Kasumi-1 (cell line): ENCODE measurements at regions not wholly inside any gene's neighbourhood (a gene's known extent, or its start where the extent isn't known, plus 50 kb on each side); places are given as distances from the start of the nearest gene placed in this dataset.
A peak's percentile ranks its signal among the peaks of the same experiment; 100 is the strongest.

Experiments
- DNase-seq, 2 experiments: peaks; one replicate each; lab custom pipeline; 2025; lab: John Stamatoyannopoulos, UW

GRCh38 chr18:53753601-53754000, 470.9 kb downstream of the MBD2 start:
- DNase-seq: no peak

DNA sequence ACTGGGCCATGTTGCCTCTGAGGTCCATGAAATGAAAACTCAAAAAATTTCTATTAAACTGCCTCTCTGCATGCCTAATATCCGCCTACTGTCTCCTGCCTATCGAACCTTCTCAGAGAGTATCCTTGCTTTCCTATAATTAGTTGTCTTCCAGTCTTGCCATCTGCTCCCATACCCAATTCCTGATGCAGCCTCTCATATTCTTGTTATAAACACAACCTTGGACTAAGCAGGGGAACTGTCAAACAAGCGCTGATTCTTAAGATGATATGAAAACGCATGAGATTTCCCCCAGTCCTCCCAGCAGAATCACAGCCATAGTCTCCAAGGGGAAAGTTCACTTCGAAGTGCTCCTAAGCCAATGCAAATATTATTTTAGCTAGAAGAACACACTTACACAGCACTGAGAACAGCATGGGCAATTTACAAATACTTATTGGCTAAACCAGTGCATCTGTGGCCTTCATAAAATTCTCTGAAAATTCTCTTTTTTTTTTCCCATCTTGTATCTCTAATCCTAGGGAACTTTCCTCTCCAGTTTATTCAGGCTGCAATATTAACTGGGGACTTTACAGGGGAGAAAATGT, 471.6 kb downstream of the MBD2 start:
- DNase-seq: no peak

DNA sequence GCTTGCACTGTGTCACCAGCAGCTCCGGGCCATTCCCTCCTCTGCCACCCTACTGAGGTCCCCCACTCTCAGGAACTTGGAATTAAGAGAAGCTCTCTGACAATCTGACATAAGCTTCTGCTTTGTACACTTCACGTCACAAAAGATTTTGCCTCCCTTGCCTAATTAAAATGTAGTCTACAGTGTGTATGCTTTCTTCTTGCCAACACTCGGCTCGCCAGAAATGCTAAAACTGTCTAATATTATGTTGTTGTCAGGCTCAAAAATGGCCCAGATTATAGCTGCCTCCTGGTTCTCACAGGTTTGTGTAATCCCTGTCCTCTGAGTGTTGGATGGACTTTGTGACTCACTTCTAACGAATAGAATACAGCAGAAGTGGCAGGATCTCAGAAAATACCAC, 474.7 kb downstream of the MBD2 start:
- no peak for DNase-seq

DNA sequence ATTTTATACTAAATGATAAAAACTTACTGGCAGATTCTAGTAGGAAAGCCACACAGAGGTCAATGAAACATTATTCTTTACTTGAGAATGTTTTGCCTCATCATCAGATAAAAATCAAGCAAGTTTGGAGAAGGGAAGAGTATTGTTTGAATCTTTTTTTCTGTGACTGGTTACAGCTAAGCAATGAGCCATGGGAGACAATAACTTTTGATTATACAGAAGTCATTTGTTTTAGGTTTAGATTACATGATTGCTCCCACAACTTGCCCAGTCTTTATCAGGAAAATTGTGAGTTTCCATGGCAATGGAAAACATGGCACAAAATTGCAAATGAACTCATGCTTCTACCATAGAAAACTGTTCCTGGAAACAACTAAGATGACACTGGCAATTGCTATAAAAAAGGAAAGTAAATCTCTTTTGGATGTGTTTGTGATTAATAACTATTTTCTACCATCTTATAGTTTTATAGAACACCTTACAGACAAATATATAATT, 476.8 kb downstream of the MBD2 start:
- no peak for DNase-seq

DNA sequence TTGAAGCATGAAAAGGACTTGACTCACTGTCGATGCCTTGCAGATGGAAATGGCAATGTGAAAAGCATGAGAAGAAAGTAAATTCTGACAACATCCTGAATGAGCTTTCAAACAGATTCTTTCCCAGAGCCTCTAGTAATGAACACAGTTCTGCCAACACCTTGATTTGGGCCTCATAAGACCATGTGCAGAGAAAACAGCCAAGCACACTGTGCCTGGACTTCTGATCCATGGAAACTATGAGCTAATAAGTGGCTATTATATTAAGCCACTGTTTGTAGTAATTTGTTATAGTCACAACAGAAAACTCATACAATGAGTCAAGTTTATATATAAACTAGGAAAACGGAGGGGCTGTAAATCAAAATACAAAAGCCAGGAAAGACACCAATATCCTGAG, 477.3 kb downstream of the MBD2 start:
- no peak for DNase-seq

DNA sequence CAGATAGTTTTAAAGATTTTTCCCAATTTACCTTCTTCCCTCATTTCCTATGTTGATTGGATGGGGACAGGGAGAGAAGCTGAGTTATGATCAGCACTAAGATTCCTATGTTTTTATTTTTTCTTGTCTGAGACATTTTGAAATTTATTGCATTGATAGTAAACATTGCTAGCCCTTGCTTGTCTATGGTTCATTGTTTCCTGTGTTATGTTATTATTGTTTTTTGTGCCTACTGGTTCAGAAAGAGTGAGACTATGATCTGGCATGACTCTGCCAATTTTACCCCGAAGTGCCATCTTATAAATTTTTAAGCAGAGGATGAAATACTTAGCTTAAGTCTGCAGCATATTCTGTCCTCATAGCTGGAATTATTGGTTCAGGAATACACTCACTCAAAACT, 478.5 kb downstream of the MBD2 start:
- DNase-seq: no peak

DNA sequence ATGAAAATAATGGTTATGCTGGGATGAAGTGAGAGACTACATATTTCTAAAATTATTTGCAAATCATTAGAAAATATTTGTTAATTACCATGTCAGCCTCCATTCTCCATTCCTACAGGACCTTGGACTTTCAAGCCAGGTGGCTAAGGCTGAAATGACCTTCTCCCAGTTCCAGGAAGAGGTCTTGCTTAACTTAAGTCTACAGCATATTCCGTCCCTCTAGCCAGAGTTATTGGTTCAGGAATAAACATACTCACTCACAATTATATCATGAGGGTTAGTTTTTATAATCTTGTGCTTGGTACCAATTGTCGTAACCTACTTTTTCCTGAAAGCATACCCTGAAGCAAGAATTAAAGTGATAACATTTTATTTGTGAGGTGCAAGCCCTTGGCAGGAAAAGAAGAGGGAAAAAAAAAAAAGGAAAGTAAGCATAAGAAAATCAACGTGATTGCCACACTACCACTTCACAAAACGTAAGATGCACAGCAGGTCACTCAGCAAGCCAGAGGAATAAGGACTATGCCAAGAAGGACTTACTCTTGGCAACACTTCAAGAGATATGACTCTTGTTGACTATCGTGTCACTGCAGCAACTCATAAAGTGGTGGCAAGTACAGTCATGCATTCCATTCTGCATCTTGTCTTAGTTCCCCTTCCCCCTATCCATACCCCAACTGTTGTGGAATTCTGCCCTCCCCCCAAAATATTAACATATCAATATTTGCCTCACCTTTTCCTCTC, 479.1 kb downstream of the MBD2 start:
- no peak for DNase-seq

- DNase-seq: no peak
Measured at GRCh38 chr18:53739700-53740099, 484.8 kb downstream of the MBD2 start.

GRCh38 chr18:53735526-53735925, 488.9 kb downstream of the MBD2 start:
- no peak for DNase-seq

DNA sequence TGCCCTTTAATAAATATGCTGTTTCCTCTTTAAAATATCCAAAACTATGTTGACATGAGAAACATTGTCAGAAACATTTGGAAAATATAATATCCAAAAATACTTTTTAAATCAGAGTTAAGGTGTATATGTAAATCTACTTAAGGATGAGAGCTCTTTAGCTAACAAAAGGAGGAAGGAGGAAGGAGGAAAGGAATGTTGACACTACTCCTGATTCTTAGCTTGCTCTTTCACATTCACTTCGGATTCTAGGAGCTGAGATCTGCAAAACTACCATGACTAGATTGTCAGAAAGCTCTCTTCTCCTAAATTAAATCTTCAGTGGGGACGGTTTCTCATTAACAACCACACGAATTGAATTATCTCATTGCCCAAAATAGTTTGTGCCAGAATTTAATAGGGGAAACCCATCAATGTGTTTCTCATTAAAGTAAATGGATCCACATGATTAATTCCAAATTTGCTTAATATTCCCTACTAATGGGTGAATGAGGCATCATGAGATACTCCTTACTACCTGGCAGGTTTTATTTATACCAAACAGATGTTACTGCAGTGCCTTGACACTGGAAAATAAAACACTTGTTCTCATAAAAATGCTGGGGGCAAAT, 509.1 kb downstream of the MBD2 start:
- no peak for DNase-seq

DNA sequence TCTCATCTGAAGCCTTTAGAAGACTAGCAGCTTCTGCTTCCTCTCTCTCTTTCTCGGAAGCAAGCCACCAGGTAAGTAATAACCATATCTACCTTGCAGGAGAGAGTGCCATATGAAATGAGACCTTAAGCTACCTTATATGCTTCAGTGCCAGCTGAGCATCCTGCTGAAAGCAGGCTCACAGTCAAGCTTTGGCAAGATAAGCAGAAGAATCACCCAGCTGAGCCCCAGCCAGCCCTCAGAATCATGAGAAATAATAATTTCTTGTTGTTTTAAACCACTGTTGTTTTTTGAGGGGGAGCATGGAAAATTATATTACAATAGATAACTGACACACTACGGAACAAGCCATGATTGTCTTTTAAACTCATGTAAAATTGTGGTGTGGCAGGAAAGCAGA, 514.4 kb downstream of the MBD2 start:
- DNase-seq: no peak

GRCh38 chr18:53702480-53702879, 522.0 kb downstream of the MBD2 start:
- no peak for DNase-seq

GRCh38 chr18:53701697-53702096, 522.8 kb downstream of the MBD2 start:
- DNase-seq: no peak

DNA sequence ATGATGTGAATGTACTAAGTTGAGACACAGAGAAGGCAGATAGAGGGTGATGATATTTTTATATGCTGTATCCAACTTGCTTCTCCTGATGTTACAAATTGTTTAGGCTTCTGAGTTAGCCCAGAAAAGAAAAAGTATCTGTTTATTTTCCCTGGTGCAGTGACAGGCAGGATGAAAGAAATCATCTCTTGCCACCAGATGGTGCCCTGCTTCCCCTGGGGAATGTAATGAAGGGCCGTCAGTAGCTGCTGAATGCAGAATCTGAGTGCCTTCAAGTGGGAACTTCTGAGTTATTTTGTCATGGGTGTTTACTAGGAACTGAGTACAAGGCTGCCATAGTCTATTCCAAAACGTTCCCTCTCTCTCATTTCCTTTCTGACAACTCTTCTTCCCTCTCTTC, 525.6 kb downstream of the MBD2 start:
- peak; percentile 53 to 59 for DNase-seq

DNA sequence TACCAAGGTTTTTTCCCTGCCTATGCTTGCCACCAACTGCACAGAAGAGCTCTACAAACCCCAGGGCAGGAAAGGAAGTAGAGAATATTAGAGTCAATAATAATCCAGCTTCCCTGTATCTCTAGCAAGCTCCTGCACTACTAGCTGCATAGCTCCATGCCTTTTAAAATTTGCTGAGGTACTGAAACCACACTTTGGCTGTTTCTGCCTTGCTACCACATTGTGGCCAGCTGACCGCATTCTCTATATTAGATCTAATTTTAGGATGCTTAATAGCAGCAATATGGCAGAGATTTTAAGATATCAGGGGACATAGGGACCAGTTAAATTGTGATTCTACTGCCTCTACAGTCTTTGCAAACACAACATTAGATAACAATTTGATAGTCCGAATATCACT, 534.6 kb downstream of the MBD2 start:
- DNase-seq: no peak

DNA sequence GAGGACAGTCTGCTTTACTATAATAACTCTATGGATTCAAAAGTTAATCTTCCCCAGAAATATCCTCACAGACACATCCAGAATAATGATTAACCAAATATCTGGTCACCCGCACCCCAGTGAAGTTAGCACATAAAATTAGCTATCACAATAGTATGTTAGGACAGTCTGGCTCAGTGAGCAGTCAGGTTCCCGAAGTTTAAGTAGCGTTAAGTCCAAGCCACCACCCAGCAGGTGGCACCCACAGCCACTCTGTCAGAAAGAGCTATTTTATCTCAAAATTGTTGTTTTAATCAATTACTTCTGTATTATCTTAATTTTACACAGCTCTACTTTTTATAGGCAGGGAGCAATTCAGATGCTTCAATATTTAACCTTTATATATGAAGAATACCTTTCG, 537.5 kb downstream of the MBD2 start:
- DNase-seq: no peak

GRCh38 chr18:53682796-53683195, 541.7 kb downstream of the MBD2 start:
- no peak for DNase-seq

- no peak for DNase-seq
Measured at GRCh38 chr18:53677480-53677879, 547.0 kb downstream of the MBD2 start.

GRCh38 chr18:53665701-53666100, 558.8 kb downstream of the MBD2 start:
- no peak for DNase-seq

- no peak for DNase-seq
Measured at GRCh38 chr18:53664575-53664974, 559.9 kb downstream of the MBD2 start.

DNA sequence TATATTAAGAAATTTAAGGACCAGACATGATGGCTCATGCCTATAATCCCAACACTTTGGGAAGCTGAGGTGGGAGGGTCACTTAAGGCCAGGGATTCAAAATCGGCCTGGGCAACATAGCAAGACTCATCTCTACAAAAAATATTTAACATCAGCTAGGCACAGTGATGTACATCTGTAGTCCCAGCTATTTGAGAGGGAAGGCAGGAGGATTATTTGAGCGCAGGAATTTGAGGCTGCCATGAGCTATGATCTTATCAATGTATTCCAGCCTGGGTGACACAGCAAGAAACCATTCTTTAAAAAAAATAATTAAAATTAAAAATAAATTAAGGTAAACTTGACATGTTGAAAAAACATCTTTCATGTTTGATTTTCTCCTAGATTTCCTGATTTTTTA, 564.2 kb downstream of the MBD2 start:
- no peak for DNase-seq

DNA sequence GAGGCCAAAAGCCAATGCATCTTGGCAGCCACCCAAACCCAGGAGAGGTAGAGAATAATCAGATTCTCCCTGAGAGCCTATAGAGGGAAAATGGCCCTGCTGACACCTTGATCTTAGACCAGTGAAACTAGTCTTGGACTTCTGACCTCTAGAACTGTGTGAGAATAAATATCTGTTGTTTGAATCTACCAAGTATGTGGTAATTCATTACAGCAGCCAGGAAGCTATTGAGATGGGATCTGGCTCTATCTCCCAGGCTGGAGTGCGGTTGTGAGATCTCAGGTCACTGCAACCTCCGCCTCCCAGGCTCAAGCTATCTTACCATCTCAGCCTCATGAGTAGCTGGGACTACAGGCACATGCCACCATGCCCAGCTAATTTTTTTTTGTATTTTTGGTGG, 567.2 kb downstream of the MBD2 start:
- DNase-seq: no peak

- no peak for DNase-seq
Measured at GRCh38 chr18:53649621-53650020, 574.8 kb downstream of the MBD2 start.
